Heart left ventricle (tissue), 16 donors: ENCODE measurements at regions not wholly inside any gene's neighbourhood (a gene's known extent, or its start where the extent isn't known, plus 50 kb on each side); places are given as distances from the start of the nearest gene placed in this dataset.
"Not testable (repeated sequence)": the region's sequence is repeated elsewhere in the genome, so short reads cannot be mapped to it uniquely, and the experiment has no call there.

Experiments
- ATAC-seq, 4 donors: fragments of 200-7000 bp; cut with Tn5 transposase; one replicate each; pipeline ENCODE4 v1.9.1; 2020 to 2022; ENCODE audit warnings: moderate library complexity in 4 of 4, mild to moderate bottlenecking in 3 of 4, moderate number of reproducible peaks in 1 of 4
- DNase-seq, 5 donors: peaks; one replicate each; pipeline ENCODE4 v3.0.0-alpha.2; 2020
- H3K27ac ChIP-seq, 12 donors: fragments of 200-600 bp; sonication (generic) in 4 of 12; one replicate each; pipeline versions ENCODE4 v1.5.0 to v1.8.0; 2016 to 2022; ENCODE audit warnings: mild to moderate bottlenecking in 2 of 12
- H3K27me3 ChIP-seq, 9 donors: fragments of 200-600 bp; sonication (generic) in 2 of 9; one replicate each; pipeline versions ENCODE4 v1.5.1 to v1.8.0; 2016 to 2022; ENCODE audit warnings: mild to moderate bottlenecking in 3 of 9
- H3K36me3 ChIP-seq, 9 donors: fragments of 200-600 bp; sonication (generic) in 2 of 9; one replicate each; pipeline versions ENCODE4 v1.5.0 to v1.8.0; 2018 to 2022; ENCODE audit warnings: mild to moderate bottlenecking in 2 of 9
- H3K4me1 ChIP-seq, 12 donors: fragments of 200-600 bp; sonication (generic) in 4 of 12; one replicate each; pipeline versions ENCODE4 v1.5.0 to v1.8.0; 2016 to 2022; ENCODE audit warnings: mild to moderate bottlenecking in 3 of 12
- H3K4me3 ChIP-seq, 12 donors: fragments of 200-600 bp; sonication (generic) in 4 of 12; one replicate each; pipeline versions ENCODE4 v1.5.0 to v1.8.0; 2017 to 2022; ENCODE audit warnings: mild to moderate bottlenecking in 9 of 12, moderate library complexity in 4 of 12
- H3K9me3 ChIP-seq, 12 donors: fragments of 200-600 bp; sonication (generic) in 4 of 12; one replicate each; pipeline versions ENCODE4 v1.5.0 to v1.8.0; 2016 to 2022; ENCODE audit warnings: mild to moderate bottlenecking in 1 of 12
- POLR2A ChIP-seq, 2 donors: fragments of 450-650 bp; IDR thresholded peaks; one replicate each; pipeline ENCODE4 v1.6.1; 2017; ENCODE audit warnings: antibody characterized with exemption in 2 of 2, mild to moderate bottlenecking in 2 of 2, moderate library complexity in 2 of 2
- WGBS, 4 donors: extraction: QIAGEN DNeasy Blood & Tissue Kit in 2 of 4; methylation state at CpG; one replicate each; pipeline versions ENCODE4 v1.1.5 to v1.1.7; 2013 to 2018; 5-methylcytosine and 5-hydroxymethylcytosine counted together
- intact Hi-C, 10 donors: fragments of 100-400 bp; cut with DNase I; formaldehyde crosslinking; loops; one replicate each; pipeline versions ENCODE4 v1.11.1 to v1.14.2; 2022
- TF ChIP-seq, protein P1 (sequence below), 12 donors: fragments of 200-600 bp; sonication (generic) in 4 of 12; IDR thresholded peaks; one replicate each; pipeline versions ENCODE4 v1.5.0 to v1.8.0; 2018 to 2022; ENCODE audit warnings: antibody characterized with exemption in 12 of 12, mild to moderate bottlenecking in 5 of 12
- donor health status: ischemic (EF 13 %, LVEDD 7.1; RV severe dilation, severe dysfunction).
- donor health status: healthy with polysubstance abuse.
- donor health status: DM: no; HTN: yes; CAD: no.
- donor health status: DM: no; HTN: no; CAD: no.
- donor health status: ischemic (EF 25% LVEDD 6.9; RV normal size, moderate dysfunction).
- donor health status: ischemic (EF 25% LVEDD 5.7; RV mildly dilated, moderate dysfunction).
- donor health status: healthy.
- donor health status: DM: yes; HTN: yes; CAD: no.
- donor health status: ischemic (EF 35%, LVEDD 5.7; RV mildly dilated, moderate dysfunction).
- donor health status: nonischemic (EF 11% LVEDD 7.7; RV severe dilation, severe dysfunction).
- donor health status: DM: yes; HTN: yes; CAD: no.
- donor health status: PGD.
- donor health status: ischemic (EF 29% LVEDD 5.4; RV normal size, mild dysfunction).
- donor health status: nonischemic (EF 23%, LVEDD 6.1; RV moderate dilation, normal function).

DNA sequence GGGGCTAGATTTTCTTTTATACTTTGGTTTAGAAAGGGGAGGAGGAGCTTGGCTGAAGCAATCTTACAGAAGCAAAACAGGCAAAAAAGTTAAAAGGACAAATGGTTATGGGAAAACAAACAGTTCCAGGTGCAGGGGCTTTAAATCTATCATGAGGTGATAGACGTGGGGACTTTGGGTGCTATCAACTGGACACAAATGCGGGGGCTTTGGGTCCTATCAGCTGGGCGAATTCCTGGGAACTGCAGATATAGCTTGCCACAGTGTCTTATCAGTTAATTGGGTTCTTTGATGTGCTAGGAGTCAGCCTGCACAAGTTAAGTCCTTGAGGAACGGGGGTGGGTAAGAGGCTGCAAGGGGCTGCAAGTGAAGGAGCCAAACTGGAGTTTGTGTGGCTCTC, 260.6 kb downstream of the TUBA3C start:
- ATAC-seq: no peak
- whole genome bisulfite sequencing, 4 donors: 45 to 54% (median 48%) methylated on average over 4 of the region's 4 CpGs
- Histone ChIP-seq H3K9me3 (no peaks in the 10 kb centered on the region), H3K4me1 (no peaks in the 10 kb centered on the region), H3K27me3 (peaks cover 0 to 4% (median 0%) of the 10 kb centered on the region in 9 donors), H3K4me3 (no peak overlapping the region), H3K27ac (no peak overlapping the region), H3K36me3 (no peaks in the 10 kb centered on the region)
- no peak for TF ChIP-seq POLR2A (IDR thresholded peaks at IDR 0.05)
- TF ChIP-seq, protein P1, sequence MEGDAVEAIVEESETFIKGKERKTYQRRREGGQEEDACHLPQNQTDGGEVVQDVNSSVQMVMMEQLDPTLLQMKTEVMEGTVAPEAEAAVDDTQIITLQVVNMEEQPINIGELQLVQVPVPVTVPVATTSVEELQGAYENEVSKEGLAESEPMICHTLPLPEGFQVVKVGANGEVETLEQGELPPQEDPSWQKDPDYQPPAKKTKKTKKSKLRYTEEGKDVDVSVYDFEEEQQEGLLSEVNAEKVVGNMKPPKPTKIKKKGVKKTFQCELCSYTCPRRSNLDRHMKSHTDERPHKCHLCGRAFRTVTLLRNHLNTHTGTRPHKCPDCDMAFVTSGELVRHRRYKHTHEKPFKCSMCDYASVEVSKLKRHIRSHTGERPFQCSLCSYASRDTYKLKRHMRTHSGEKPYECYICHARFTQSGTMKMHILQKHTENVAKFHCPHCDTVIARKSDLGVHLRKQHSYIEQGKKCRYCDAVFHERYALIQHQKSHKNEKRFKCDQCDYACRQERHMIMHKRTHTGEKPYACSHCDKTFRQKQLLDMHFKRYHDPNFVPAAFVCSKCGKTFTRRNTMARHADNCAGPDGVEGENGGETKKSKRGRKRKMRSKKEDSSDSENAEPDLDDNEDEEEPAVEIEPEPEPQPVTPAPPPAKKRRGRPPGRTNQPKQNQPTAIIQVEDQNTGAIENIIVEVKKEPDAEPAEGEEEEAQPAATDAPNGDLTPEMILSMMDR (IDR thresholded peaks at IDR 0.05): no peak
- intact Hi-C loops: no loop called here
- no peak for DNase-seq

DNA sequence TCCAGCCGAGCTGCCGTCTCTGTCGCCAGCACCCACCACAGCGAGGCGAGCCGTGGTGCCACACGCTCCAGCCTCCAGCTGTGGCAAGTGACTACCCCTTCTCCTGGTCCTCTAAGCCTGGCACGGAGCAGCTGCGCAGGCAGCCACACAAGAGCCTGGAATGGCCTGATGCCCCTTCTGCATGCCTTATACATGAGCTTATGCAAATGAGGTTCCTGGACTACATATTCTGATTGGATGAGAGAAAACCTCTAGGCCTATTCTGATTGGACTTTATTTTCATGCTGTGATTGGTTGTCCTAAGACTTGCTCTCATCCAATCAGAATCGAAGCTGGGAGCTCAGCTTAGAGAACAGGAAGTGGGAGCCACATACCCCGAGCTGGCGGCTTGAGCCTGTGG, 276.5 kb downstream of the TUBA3C start:
- H3K27me3 ChIP-seq, DNase-seq, H3K36me3 ChIP-seq, H3K27ac ChIP-seq, intact Hi-C loops, ATAC-seq, H3K9me3 ChIP-seq, H3K4me1 ChIP-seq, H3K4me3 ChIP-seq: not testable (repeated sequence)
- WGBS, 4 donors: 62 to 87% (median 65%) methylated on average over 9 to 12 of the region's 12 CpGs

DNA sequence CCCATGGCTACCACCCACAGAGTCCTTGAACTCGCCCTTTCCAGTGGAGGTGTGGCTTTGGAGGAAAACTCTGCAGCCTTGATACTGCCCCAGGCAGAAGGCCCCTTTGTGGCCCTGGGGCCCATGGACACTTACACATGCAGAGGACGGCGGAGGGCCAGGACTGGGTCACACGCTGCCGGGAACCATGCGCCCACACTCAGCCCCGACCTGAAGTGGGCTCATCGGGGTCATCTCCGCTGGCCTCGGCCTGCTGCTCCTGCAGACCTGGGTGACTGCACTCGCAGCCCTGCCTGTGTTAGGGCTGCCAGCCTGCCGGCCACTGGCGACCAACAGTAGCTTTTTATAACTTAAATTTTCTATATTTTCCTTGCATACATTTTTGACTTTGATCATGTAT, 286.2 kb downstream of the TUBA3C start:
- H3K4me3 ChIP-seq, H3K27me3 ChIP-seq, H3K9me3 ChIP-seq, DNase-seq, H3K36me3 ChIP-seq, H3K27ac ChIP-seq, H3K4me1 ChIP-seq, intact Hi-C loops, ATAC-seq: not testable (repeated sequence)
- 72 to 84% (median 75%) methylated on average over 3 to 13 of the region's 13 CpGs for WGBS, 4 donors

DNA sequence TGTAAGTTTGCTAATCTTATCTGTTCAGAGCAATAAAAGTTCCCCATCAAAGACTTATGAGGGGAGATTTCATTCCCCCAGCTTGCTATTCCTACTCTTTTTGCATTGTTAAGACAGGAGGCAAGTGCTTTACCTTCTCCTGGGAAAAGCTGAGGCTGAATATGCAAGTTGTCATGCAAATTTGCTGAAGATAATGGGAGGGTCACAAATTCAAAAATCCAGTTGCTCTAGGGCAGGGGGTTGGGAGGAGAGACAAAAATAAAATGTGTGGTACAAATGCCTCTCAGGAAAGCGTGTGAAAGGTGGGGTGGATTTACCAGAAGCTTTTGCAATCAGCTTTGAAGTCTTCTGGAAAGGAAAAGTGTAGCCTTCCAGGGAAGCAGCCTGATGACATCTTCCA, 290.4 kb downstream of the TUBA3C start:
- 5 to 20% (median 10%) methylated on average over 1 of the region's 1 CpG for WGBS, 4 donors

DNA sequence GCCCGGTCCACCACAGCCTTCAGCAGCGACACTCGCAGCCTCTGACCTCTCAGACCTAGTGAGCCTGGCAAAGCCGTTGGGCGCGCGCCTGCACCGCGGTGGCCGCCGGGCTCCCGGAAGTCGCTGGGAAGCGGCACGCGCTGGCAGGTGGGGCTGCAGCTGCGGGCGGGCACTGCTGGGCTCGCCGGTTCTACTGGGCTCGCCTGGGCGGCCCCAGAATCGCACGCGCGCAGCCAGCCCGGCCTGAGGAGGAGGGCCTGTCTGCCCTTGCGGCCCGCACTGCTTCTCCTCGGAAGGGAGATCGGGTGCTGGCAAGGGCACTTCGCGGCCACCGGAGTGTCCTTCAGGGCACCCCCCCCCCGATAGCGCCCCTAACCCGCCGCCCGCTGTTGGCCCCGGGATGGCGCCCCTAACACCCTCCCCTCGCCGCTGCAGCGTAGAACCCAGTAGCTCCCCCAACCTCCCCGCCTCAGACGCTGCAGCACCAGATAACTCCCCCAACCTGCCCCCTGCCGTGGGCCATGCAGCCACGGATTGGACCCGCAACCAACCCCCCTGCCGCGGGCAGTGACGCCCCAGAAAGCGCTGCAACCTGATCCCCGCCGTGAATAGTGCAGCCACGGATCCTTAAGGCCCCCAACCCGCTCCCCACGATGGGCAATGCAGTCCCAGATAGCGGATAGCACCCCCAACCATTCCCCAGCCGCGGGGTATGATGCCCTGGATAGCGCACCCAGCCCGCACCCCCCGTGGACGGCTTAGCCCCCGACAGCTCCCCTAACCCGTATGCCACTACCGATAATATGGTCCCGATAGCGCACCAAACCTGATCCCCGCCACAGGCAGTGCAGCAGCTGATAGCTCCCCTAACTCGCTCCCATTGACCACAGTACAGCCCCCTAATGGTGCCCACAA, 306.5 kb downstream of the TUBA3C start:
- 33 to 66% (median 38%) methylated on average over 38 to 72 of the region's 72 CpGs for WGBS, 4 donors
- intact Hi-C loops, H3K9me3 ChIP-seq, H3K27ac ChIP-seq, H3K4me1 ChIP-seq, H3K27me3 ChIP-seq, H3K36me3 ChIP-seq: not testable (repeated sequence)
- ATAC-seq: peak in 1 of 4 donors; percentile 22
- DNase-seq: peak in 2 of 5 donors; percentile 19 to 54
- peak overlapping the region in 1 of 12 donors; percentile 19 for H3K4me3 ChIP-seq

More for the DNA sequence above, 290.4 kb downstream of the TUBA3C start:
- H3K36me3 ChIP-seq, DNase-seq, H3K4me3 ChIP-seq, H3K9me3 ChIP-seq, ATAC-seq, H3K27ac ChIP-seq, H3K27me3 ChIP-seq, H3K4me1 ChIP-seq, intact Hi-C loops: not testable (repeated sequence)

DNA sequence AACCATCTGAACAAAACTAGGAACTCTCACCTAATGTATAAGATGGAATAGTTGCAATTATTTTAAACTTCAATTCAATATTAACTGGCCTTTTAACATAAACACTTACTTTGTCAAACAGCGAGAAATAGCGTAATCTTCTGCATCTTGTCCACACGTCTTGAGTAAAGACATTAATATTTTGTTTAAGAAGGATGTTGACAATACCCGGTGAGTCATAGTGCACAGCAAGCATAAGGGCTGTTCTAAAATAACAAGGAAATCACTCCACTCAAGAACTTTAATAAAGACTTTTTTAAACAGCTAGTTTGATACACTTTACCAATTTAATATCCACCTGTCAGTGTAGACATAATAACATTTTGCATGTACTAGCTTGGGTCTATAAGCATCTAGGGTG, 311.1 kb downstream of the TUBA3C start:
- H3K36me3 ChIP-seq, H3K27ac ChIP-seq, H3K4me1 ChIP-seq, H3K27me3 ChIP-seq, intact Hi-C loops, DNase-seq, ATAC-seq, H3K9me3 ChIP-seq, H3K4me3 ChIP-seq: not testable (repeated sequence)
- 68 to 84% (median 72%) methylated on average over 4 of the region's 4 CpGs for WGBS, 4 donors

DNA sequence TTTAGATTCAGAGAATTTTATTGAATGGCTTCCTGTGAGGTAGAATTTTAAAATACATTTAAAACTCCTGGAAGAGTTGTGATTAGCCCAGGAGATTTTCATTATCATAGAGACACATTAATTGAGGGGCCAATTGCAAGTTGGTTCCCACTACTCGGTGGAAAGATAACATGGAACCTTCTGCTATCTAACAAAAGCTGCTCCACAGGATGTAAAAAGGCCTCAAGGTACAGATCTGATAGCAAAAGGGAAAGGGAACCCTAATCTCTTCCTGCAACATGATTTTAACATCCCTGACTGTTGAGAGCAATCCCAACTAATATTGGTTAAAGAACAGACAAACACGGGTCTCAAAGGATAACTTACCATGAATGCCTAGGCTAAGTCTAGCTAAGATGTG, 312.3 kb downstream of the TUBA3C start:
- H3K4me1 ChIP-seq, H3K36me3 ChIP-seq, H3K9me3 ChIP-seq, H3K27me3 ChIP-seq, intact Hi-C loops, DNase-seq, H3K4me3 ChIP-seq, H3K27ac ChIP-seq, ATAC-seq: not testable (repeated sequence)
- 75 to 83% (median 80%) methylated on average over 2 of the region's 2 CpGs for WGBS, 4 donors

DNA sequence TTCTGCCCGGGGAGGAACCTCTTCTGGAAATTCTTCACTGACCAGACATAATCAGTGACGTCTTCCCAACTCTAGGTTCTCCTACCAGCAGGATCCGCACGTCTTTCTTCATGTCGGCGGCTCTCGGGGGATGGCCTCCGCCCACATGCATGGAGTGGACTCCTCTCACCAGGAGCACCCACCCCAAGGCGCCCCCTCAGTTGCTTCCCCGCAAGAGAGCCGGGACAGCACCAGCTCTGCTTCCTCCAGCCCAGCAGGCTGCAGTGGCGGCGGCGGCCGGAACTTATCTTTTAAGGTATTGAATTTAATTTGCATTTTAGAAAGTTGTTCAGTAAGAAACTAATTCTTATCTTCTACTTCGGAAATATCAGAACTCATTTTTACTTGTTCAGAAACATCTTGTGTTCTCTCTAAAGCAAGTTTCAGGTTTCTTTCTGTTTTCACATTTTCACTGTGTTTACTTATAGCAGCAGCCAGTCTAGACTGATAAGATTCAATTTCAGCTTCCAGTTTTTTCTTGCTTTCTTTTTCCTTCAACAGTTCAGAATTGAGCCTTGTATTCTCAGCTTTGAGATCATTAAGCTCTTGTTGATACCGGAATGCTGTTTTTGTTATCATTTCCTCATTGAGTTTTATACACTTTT, 343.5 kb downstream of the TUBA3C start:
- H3K27ac ChIP-seq, H3K27me3 ChIP-seq, H3K4me3 ChIP-seq, H3K36me3 ChIP-seq, H3K4me1 ChIP-seq, H3K9me3 ChIP-seq, ATAC-seq, intact Hi-C loops, DNase-seq: not testable (repeated sequence)
- 74 to 87% (median 79%) methylated on average over 16 to 17 of the region's 17 CpGs for WGBS, 4 donors

DNA sequence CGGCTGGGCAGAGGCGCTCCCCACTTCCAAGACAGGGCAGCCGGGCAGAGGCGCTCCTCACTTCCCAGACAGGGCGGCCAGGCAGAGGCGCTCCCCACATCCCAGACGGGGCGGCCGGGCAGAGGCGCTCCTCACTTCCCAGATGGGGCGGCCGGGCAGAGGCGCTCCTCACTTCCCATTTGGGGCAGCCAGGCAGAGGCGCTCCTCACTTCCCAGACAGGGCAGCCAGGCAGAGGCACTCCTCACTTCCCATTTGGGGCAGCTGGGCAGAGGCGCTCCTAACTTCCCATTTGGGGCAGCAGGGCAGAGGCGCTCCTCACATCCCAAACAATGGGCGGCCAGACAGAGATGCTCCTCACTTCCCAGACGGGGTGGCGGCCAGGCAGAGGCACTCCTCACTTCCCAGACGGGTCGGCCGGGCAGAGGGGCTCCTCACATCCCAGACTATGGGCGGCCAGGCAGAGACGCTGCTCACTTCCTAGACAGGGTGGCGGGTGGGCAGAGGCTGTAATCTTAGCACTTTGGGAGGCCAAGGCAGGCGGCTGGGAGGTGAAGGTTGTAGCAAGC, 344.4 kb downstream of the TUBA3C start:
- H3K4me3 ChIP-seq, intact Hi-C loops, ATAC-seq, H3K4me1 ChIP-seq, H3K36me3 ChIP-seq, H3K27me3 ChIP-seq, H3K27ac ChIP-seq, H3K9me3 ChIP-seq: not testable (repeated sequence)
- peak in 1 of 5 donors; percentile 37 for DNase-seq
- 86 to 91% (median 87%) methylated on average over 19 to 26 of the region's 26 CpGs for WGBS, 4 donors
